ENCODE measurements at regions not wholly inside any gene's neighbourhood (a gene's known extent, or its start where the extent isn't known, plus 50 kb on each side); places are given as distances from the start of the nearest gene placed in this dataset.

- TF ChIP-seq CTCF (IDR thresholded peaks at IDR 0.05) (no peak), HOXB13 (CRISPR knock-in tag; IDR thresholded peaks at IDR 0.05; ENCODE audit: low read depth) (no peak), ZC3H11A (IDR thresholded peaks at IDR 0.05) (no peak), NFE2L2 (conservative IDR thresholded peaks at IDR 0.05; ENCODE audit: low read length) (no peak)
Measured at GRCh38 chr5:145471026-145471425, 364.1 kb downstream of the PRELID2 start (continued).

DNA sequence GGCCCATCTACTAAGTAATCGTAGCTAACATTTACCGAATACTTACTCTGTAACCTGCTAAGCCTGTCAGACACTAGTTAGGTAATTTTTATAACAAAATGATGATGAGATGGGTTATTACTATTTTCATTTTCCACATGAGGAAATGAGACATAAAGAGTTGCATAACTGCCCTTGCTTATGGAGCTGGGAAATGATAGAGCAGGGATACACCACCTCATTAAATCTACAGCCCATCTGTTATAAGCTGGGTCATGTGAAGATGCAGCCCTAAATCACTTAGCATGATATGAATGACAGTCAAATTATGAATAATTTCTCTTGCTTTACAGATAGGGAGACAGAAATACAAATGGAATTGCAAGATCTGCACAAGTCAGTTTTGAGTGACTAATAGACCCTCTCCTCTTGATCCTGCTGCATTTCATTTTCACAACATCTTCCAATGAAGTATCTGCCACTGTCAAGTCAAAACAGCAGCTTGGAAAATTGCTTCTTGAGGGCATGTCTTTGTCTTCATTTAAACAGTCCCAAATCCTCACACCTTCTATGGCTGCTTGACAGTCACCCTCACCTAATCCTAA is 364.7 kb downstream of the PRELID2 start:
- 85% methylated on average over 2 of the region's 2 CpGs for WGBS (ENCODE audit: missing lambda C conversion rate)
- ATAC-seq (no peak), DNase-seq (ENCODE audit: low read depth in 1 of 2, low spot score in 1 of 2) (no peak), FAIRE-seq (no peak)
- no peaks in the 10 kb centered on the region for H3K9me3 ChIP-seq
- H3K27ac ChIP-seq: no peak overlapping the region
- TF ChIP-seq ESRRA (IDR thresholded peaks at IDR 0.05; ENCODE audit: borderline replicate concordance, low read length): no peak
- no peak for TF ChIP-seq CTCF (IDR thresholded peaks at IDR 0.05)
- TF ChIP-seq POLR2A (IDR thresholded peaks at IDR 0.05; ENCODE audit: low read length): no peak
- TF ChIP-seq EHMT2 (IDR thresholded peaks at IDR 0.05; ENCODE audit: low read depth): no peak
- no peak for TF ChIP-seq RFX5 (IDR thresholded peaks at IDR 0.05)
- no peak for TF ChIP-seq ZC3H11A (IDR thresholded peaks at IDR 0.05)
- TF ChIP-seq HOXB13 (CRISPR knock-in tag; IDR thresholded peaks at IDR 0.05; ENCODE audit: low read depth): no peak
- no peak for TF ChIP-seq SREBF2 (IDR thresholded peaks at IDR 0.05)
- no peak for TF ChIP-seq GATA3 (IDR thresholded peaks at IDR 0.05; ENCODE audit: borderline replicate concordance)
- TF ChIP-seq TP53 (CRISPR knock-in tag; IDR thresholded peaks at IDR 0.05): no peak
- no peak for TF ChIP-seq NPAS2 (CRISPR knock-in tag; IDR thresholded peaks at IDR 0.05; ENCODE audit: borderline replicate concordance)
- TF ChIP-seq, protein P1, sequence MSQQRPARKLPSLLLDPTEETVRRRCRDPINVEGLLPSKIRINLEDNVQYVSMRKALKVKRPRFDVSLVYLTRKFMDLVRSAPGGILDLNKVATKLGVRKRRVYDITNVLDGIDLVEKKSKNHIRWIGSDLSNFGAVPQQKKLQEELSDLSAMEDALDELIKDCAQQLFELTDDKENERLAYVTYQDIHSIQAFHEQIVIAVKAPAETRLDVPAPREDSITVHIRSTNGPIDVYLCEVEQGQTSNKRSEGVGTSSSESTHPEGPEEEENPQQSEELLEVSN (IDR thresholded peaks at IDR 0.05; ENCODE audit: borderline replicate concordance, low read depth): no peak
- POLR2A ChIA-PET: no interaction called here
- CTCF ChIA-PET: no interaction called here
- H3K4me2 ChIP-seq: no peak overlapping the region
- H3K4me3 ChIP-seq: no peak overlapping the region
- peaks cover 7% of the 10 kb centered on the region; the same call in 1 of the 3 replicates for H3K4me1 ChIP-seq

DNA sequence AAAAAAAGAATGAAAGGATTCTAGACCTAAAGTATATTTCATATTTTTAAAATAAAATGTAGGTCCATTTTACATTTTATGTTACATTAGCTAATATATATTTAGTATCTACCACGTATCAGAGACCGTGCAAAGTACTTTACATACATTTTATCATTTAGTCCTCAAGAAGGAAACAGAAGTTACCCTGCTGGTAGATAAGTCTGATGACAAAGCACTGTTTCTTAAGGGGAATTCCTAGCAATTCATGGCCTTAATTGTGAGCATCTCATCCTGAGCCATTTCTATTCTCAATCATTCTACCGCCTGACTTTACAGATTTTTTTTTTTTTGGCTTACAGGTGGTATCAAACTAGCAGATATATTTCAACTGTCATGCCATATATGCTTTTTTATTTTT is 367.7 kb downstream of the PRELID2 start:
- Histone ChIP-seq H3K4me3 (no peak overlapping the region), H3K4me2 (no peak overlapping the region), H3K27ac (no peak overlapping the region), H3K4me1 (peaks cover 12% of the 10 kb centered on the region; the same call in 1 of the 3 replicates), H3K9me3 (no peaks in the 10 kb centered on the region)
- 88% methylated on average over 3 of the region's 3 CpGs for WGBS (ENCODE audit: missing lambda C conversion rate)
- ChIA-PET CTCF (no interaction called here), POLR2A (no interaction called here)
- DNase-seq (ENCODE audit: low read depth in 1 of 2, low spot score in 1 of 2) (no peak), FAIRE-seq (no peak), ATAC-seq (no peak)
- no peak for TF ChIP-seq HOXA7 (CRISPR knock-in tag; IDR thresholded peaks at IDR 0.05)
- no peak for TF ChIP-seq HDAC2 (IDR thresholded peaks at IDR 0.05)
- TF ChIP-seq BHLHE40 (IDR thresholded peaks at IDR 0.05; ENCODE audit: low read depth, low read length): no peak
- no peak for TF ChIP-seq RAD21 (conservative IDR thresholded peaks at IDR 0.05 in 1 of 2, IDR thresholded peaks at IDR 0.05 in 1 of 2)
- no peak for TF ChIP-seq ESRRA (IDR thresholded peaks at IDR 0.05; ENCODE audit: borderline replicate concordance, low read length)
- TF ChIP-seq ZC3H11A (IDR thresholded peaks at IDR 0.05): no peak
- no peak for TF ChIP-seq NFE2L2 (conservative IDR thresholded peaks at IDR 0.05; ENCODE audit: low read length)
- TF ChIP-seq MAZ (IDR thresholded peaks at IDR 0.05; ENCODE audit: borderline replicate concordance, low read depth, low read length): no peak
- no peak for TF ChIP-seq RFX5 (IDR thresholded peaks at IDR 0.05)

All from A549 (cell line).